KG1 (cell line): ENCODE measurements at regions not wholly inside any gene's neighbourhood (a gene's known extent, or its start where the extent isn't known, plus 50 kb on each side); places are given as distances from the start of the nearest gene placed in this dataset.
"Not testable (repeated sequence)": the region's sequence is repeated elsewhere in the genome, so short reads cannot be mapped to it uniquely, and the experiment has no call there.

Source experiments
- DNase-seq: peaks from one replicate; lab custom pipeline; 2025; lab: John Stamatoyannopoulos, UW

DNA sequence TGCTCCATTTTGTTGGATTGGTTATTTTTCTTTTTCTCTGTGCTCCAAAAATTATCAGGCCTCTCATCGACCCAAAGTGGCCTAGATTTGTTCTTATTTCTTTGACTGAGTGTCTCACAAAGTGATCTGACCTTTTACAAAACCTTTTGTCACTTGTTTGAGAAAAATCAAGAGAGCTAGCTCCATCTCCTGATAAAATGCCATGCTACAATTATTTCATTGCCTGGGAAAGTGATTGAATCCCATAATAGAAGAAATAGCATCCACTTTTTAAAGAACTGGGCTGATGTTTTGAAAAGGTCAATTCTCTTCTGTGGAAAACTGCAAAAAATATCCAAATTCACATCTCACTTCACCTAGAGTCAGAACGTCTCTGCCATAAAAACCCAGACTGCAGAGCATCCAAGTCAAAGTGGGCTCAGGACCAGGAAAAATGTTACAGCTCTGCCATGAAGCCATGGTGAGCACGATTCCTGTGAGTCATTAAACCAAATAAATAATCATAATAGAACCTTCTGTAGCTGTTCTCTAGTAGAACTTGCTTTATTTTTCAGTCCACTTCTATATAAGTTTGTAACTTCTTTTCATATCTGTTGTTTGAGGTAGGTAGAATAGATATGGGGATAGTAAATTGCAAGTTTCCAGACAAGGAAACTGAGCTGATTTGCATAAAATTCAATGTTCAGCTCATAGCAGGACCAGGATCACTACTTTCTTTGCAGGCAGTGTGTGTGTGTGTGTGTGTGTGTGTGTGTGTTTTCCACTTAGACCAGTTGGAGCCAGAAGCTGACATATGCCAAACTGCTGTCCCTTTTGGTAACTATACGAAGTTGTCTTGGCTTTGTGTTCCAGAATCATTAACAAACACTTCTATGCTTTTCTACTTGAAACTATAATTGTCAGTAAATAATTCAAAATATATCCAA is 632.5 kb upstream of the ANKRD30A start:
- no peak for DNase-seq

DNA sequence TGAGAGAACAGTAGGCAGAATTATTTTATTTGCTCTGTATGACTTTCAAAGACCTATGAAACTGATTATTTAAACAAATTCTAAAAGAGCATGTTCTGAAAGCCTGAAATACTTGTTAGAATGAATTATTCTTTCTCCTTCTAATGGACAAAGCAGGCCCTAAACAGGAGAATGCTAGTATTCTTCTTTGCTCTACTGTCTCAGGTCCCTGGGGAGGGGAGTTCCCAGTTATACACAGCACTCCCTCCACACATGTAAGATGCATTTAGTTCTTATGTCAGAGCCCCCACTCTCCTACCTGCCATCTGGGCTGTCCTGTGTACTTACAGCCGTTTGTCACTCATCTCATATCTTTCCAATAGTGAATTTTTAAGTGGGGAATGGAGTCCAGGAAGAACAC is 633.5 kb upstream of the ANKRD30A start:
- no peak for DNase-seq

DNA sequence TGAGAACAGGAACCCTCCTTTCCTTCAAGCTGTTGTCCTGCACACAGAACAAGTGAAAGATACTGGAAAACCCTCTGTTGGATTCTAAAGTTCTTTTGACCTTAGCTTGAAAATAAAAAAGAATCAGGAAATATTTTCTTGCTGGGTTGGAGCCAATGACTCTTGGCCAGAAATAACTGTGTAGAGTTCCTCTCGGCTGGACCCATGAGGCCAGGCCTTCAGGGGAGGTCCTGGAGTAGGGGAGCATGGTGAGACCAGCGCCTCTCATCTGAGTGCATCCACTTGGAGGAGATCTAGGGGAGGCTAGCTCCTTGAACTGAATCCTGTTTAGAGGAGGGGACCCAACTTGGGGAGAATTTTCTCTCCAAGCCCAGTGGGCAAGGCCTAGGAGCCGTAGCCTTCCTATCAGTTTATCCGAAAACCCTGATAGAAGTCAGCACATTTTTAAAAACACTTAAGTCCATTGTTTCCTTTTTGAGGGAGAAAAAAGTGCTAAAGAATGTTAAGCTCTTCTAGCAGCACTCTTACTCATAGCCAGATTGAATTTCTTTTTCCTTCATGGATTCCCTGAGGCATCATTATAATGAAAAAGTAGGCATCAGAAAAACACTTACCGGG is 635.7 kb upstream of the ANKRD30A start:
- no peak for DNase-seq

DNA sequence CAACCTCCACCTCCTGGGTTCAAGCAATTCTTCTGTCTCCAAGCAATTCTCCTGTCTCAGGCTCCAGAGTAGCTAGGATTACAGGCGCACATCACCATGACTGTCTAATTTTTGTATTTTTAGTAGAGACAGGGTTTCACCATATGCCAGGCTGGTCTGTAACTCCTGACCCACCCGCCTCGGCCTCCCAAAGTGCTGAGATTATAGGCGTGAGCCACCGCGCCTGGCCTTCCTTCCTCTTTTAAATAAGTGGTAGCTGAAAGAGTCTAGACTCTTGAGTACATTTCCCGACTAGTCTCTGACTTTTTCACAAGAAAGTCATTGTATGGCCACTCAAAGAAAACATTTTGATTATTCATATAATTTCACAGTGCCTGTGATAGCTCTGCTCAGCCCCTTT is 636.2 kb upstream of the ANKRD30A start:
- DNase-seq = no peak

DNA sequence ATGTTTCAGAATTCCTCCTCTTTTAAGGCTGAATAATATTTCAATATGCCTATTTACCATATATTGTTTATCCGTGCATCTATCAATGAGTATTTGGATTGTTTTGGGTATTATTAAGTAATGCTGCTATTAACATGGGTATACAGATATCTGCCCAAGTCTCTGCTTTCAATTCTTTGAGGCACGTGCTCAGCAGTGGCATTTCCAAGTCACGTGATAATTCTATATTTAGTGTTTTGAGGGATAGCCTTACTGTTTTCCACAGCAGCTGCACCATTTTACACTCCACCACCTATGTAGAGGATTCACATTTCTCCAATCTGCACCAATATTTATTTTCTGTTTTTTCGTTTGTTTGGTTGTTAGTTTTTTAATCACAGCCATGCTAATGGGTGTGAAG is 636.8 kb upstream of the ANKRD30A start:
- no peak for DNase-seq

DNA sequence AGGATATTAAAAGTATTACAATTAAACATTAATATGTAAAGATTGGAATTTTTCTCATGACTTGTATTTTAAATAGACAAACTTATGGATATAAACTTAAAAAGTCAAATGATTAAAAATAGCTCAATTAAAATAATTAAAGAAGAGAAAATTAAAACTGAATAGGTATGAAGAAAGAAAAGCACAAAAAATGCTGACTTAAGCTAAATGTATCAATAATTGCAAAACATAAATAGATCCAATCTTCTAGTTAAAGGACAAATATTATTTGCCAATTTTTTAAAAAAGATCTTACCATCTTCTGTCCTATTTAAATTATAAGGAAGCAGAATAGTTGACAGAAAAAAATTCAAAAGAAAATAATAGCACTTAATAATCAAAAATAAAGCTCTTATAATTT is 646.3 kb upstream of the ANKRD30A start:
- no peak for DNase-seq

DNA sequence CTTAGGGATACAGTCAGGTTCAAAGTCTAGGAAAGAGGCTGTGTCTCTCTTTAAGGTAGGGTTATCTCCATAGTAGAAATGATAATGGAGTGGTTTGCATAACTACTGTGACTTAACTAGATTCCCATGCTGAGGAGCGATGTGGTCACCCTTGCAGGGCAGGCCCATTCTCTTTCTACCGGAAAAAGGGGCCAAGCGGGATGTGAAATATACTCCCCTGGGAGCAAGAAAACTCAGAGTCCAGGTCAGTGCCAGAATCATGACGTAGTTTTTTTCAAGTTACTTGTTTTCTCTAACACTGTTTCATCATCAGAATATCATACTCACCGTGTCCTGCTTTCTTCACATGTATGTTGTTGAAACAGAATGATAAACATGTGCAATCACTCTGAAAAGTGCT is 649.0 kb upstream of the ANKRD30A start:
- no peak for DNase-seq

DNA sequence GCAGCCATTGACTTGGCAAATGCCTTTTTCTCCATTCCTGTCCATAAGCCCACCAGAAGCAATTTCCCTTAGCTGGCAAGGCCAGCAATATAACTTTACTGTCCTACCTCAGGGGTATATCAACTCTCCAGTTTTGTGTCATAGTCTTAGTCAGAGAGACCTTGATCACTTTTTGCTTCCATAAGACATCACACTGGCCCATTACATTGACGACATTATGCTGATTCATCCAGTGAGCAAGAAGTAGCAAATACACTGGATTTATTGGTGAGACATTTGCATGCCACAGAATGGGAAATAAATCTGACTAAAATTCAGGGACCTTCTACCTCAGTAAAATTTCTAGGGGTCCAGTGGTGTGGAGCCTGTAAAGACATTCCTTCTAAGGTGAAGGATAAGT is 649.7 kb upstream of the ANKRD30A start:
- DNase-seq = no peak

DNA sequence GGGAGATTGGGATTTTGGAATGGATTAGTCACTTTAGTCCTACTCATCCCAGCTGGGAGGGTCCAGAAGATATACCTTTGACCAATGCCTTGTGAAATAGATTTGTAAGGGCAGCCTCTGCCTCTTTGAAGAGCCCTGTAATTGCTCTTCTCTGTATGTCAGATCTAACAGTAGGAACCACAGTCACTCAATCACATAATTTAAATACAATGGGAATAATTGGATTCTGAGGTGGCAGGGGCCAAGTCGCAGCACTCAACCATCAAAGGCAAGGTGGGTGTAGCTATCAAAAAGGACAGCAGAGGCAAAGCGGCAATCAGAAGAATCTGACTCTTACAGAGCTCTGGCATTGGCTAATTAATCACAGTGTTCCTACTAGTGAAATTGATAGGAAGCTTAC is 650.9 kb upstream of the ANKRD30A start:
- no peak for DNase-seq

DNA sequence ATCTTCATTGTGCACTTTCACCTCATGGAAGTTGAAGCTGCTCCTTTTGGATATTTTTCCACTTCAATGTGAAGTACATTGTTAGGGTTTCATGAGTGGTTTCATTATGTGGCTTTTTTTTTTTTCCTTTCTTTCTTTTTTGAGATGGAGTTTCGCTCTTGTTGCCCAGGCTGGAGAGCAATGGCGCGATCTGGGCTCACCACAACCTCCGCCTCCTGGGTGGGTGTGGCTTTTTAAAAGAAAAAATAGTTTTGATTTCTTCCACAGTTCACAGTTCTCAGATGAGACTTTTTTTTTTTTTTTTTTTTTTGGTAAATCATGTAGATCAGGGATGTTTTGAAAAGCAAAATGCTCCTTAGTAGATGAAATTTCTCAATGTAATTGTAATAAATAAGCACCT is 652.3 kb upstream of the ANKRD30A start:
- DNase-seq = no peak

DNA sequence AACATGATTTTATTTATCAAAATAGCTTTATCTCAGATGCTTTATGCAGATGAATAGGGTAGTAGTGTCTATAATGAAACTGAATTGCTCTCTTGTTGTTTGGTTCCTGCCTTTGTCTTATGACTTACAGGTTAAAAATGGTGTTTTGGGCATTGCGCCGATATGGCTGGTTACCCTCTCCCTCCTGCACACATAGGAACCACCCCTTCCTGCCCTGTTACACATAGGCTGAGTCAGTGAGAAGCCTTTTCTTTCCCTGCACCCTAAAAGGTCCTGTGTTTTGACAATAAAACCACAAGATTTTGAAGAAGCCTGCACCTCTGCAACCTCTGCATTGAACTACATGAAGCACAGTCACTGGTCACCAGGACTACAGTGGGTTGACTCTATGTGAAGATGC is 655.8 kb upstream of the ANKRD30A start:
- no peak for DNase-seq

DNA sequence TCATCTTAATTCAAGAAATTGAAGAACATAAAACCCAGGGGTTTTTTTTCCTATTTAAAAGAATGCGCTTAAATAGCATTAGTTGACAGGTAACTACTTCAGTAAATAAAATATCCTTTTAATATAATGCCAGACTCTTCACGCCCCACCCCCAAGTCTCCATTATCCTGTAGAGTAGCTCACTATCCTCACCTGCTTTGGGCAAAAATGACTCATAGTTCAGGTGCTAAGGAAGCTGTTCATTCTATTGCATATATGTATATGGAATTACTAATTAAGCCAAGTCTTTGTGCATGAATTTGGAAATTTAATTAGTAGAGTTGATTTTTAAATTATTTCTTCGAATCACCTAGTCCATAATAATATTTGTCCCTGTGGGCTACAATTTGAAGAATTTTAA is 656.8 kb upstream of the ANKRD30A start:
- no peak for DNase-seq

DNA sequence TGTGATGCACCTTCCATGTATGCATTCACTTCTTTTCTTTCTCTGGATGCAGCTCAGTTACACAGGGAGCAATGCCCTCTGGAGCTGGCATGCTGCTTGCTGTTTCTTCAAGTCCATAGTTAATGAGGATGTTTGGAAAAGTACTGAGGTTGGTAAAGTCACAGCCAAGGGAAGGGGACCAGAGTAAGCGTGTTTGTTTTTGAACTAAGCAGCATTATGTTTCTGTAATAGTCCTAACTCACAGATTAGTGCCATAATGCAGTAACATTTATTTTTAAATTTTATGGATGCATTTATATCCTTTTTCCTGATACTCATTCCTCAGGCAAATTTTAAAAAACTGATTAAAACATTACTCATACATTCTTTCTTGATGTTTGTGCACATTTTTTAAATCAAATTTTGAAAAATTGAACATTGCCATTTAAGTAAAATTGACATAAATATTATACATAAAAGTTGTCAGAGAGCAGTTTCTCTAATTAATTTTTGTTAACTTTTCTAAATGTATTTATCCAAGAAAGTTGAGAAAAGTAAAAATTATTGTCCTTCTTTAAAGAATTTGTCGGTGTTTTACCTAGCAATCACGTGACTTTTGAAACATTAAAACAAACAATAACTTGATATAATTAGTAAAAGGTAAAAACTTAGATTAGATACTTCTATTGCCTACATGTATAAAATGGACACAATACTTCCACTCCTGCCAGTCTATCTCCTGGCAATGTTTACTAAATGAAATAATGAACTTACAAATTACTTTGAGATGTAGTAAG is 659.6 kb upstream of the ANKRD30A start:
- no peak for DNase-seq

DNA sequence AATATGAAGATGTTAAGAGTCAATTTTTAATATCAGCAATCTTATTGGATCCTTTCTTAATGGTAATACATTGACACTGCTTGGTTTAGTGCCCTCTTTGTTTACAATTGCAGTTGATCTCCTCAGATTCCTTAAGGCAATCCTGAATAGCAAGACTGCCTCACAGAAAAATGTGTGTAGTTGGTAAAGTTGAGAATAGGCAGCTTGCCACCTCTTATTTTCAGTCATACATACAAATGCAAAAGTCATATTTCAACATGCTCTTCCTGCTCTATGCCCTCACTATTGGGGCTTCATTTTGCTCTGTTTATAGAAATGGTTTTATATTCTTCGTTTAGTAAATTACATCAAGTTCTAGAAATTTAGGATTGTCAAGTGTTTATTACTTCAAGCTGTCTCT is 661.1 kb upstream of the ANKRD30A start:
- DNase-seq = no peak

DNA sequence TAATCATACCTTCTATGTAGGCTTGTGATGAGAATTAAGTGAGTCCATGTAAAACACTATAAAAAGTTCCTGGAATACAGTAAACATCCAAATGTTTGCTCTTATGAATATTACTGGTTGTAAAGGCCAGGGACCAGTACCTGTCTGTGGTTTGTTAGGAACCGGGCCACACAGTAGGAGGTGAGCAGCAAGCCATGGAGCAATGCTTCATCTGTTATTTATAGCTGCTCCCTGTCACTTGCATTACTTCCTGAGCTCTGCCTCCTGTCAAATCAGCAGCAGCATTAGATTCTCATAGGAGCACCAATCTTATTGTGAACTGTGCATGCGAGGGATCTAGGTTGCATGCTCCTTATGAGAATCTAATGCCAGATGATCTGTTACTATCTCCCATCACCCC is 662.0 kb upstream of the ANKRD30A start:
- no peak for DNase-seq

DNA sequence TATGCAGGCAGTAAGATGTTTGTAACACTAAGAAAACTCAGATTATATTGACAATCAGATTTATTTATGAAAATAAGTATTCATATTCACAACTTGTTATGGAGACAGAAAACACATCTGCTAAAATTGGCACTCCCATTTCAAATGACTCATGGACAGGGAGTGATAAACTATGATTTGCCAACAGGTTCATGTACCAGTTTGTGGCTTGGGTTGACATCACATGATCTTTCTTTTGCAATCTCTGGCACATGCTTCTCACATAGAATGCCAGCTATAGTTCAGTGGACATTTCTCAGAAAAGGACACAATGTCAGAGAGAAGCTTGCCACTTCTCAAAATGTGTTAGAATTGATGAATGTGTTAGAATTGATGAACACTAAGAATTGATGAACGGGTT is 663.2 kb upstream of the ANKRD30A start:
- no peak for DNase-seq

DNA sequence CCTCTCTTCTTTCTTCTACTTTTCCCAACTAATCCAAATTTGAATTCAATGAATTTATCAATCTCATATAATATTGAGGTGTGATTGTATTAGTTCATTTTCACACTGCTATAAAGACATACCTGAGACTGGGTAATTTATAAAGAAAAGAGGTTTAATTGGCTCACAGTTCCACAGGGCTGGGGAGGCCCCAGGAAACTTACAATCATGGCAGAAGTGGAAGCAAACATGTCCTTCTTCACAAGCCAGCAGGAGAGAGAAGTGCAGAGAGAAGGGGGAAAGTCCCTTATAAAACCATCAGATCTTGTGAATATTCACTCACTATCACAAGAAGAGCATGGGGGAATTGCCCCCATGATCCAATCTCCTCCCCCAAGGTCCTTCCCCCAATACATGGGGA is 667.0 kb upstream of the ANKRD30A start:
- not testable (repeated sequence) for DNase-seq

DNA sequence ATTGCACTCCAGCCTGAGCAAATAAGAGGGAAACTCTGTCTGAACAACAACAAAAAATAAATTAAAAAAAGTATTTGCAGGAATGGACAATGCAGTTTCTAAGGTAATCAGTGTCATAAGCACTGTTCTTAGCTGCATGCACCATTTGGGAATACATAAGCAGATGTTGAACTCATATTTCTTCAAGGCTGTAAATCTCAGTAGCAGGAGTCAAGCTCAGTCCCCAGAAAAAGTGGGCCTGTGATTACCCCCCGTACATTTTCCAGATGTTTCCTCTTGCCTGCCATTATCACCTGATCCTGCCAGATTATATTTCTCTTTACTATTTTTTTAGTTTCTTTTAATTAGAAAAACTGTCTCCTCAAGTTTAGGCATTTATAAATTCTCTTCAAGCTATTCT is 667.6 kb upstream of the ANKRD30A start:
- DNase-seq = no peak

DNA sequence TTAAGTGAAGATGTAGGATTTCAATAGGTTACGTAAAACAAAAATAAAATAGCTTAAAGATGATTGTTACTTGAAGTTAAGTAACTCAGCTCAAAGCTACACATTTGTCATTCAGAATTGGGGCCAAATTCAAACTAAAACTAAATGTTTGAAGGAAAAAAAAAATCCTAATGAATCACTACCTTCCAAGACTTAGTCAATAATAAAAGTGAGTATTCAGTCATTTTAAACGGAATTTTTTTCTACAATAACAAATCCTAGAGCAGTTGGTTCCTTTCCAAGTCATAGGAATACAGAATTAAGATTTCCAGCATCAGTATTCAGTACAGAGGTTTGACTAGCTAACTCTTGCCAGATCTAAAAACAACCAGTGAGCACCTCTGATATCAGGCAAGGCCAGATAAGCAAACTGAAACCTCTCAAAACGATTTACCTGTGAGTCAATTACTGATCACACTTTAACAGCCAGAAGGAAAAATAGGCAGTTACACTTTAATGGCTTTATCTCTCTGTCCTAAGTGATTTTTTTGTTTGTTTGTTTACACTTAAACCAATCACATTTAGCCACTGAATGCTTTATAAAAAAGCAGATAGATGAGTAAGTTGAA is 669.8 kb upstream of the ANKRD30A start:
- no peak for DNase-seq

DNA sequence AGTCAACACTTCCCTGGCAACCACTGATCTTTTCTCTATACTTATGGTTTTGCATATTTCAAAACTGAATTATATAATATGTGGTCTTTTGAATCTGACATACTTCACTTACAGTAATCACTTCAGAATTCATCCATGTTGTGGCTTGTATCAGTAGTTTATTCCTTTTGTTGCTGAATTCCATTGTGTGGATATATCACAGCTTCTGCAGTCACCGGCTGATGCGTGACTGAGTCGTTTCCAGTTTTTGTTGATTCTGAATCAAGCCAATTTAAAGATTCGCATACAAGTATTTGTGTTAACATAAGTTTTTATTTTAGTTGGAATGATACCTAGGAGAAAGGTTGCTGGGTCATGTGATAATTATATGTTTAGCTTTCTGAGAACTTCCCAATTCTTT is 672.5 kb upstream of the ANKRD30A start:
- no peak for DNase-seq

DNA sequence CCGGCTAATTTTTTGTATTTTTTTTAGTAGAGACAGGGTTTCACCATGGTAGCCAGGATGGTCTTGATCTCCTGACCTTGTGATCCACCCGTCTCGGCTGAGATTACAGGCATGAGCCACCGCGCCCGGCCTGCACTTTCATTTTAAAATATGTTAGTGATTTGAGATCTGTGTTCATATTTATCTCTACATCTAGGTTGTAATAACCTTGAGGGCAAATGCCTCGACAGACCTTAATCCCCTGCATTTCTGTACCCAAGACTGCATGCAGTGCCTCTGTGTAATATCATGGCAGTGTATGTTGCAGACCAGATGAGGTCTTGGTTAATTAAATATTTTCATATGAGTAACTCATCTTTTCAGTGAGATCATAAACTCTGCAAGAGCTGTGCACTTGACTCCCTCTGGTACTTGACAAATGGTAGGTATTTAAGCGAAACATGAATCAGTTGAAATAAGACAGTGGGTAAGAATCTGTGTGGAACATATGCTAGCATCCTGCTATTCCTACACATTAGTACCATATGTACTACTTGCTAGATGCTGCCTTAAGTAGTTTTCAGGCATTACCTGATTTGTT is 673.9 kb upstream of the ANKRD30A start:
- no peak for DNase-seq

DNA sequence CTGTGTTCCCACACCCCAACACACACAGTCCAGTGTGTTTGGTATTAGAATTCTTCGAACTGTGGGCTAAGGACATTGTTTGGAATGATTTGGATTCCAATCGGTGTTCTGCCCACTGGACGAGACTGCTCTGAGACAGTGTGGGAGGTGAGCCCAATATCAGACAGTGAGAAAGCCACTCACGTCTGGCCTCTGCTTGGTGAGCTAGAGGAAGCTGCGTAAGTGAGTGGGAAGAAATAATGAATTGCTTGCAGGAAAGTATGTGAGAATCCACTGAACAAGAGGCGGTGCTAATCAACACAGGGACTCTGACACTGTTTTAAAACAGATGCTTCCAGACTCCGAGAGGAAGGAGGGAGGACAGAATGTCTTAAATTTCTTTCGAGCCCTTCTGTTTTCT is 675.0 kb upstream of the ANKRD30A start:
- no peak for DNase-seq
